Tibial nerve (tissue), 4 donors: ENCODE measurements at regions not wholly inside any gene's neighbourhood (a gene's known extent, or its start where the extent isn't known, plus 50 kb on each side); places are given as distances from the start of the nearest gene placed in this dataset.
"Not testable (repeated sequence)": the region's sequence is repeated elsewhere in the genome, so short reads cannot be mapped to it uniquely, and the experiment has no call there.

ENCODE experiments used
- DNase-seq, 2 donors: peaks; one replicate each; pipeline ENCODE4 v3.0.0-alpha.2; 2019; ENCODE audit warnings: low spot score in 2 of 2
- H3K27ac ChIP-seq, 4 donors: fragments of 200-600 bp; sonication (generic) in 3 of 4; one replicate each; pipeline ENCODE4 v1.5.1; 2017 to 2019; ENCODE audit warnings: mild to moderate bottlenecking in 1 of 4
- H3K27me3 ChIP-seq, 2 donors: fragments of 200-600 bp; sonication (generic) in 1 of 2; one replicate each; pipeline versions ENCODE4 v1.5.1 to v1.6.0; 2017 to 2019
- H3K36me3 ChIP-seq, 3 donors: fragments of 200-600 bp; sonication (generic); one replicate each; pipeline ENCODE4 v1.5.1; 2018 to 2019
- H3K4me1 ChIP-seq, 4 donors: fragments of 200-600 bp; sonication (generic) in 3 of 4; one replicate each; pipeline ENCODE4 v1.5.1; 2017 to 2019
- H3K4me3 ChIP-seq, 4 donors: fragments of 200-600 bp; sonication (generic) in 3 of 4; one replicate each; pipeline ENCODE4 v1.5.1; 2017 to 2019; ENCODE audit warnings: mild to moderate bottlenecking in 1 of 4, moderate library complexity in 1 of 4
- H3K9me3 ChIP-seq, 4 donors: fragments of 200-600 bp; sonication (generic) in 3 of 4; one replicate each; pipeline ENCODE4 v1.5.1; 2017 to 2019
- CTCF ChIP-seq, 5 experiments: fragments of 200-600 bp in 3 of 5; fragments of 450-650 bp in 2 of 5; sonication (generic) in 3 of 5; IDR thresholded peaks; one replicate each; pipeline ENCODE4 v1.5.1; 2016 to 2019; ENCODE audit warnings: antibody characterized with exemption in 5 of 5, mild to moderate bottlenecking in 3 of 5, moderate library complexity in 2 of 5
- EP300 ChIP-seq, 2 donors: sonication (generic); formaldehyde crosslinking; IDR thresholded peaks; one replicate each; pipeline ENCODE4 v1.6.1; 2017; ENCODE audit warnings: antibody characterized with exemption in 2 of 2, mild to moderate bottlenecking in 1 of 2
- POLR2A ChIP-seq, 2 donors: fragments of 450-650 bp; IDR thresholded peaks; one replicate each; pipeline ENCODE4 v1.6.1; 2017; ENCODE audit warnings: antibody characterized with exemption in 2 of 2, mild to moderate bottlenecking in 2 of 2, moderate library complexity in 2 of 2
- WGBS, 2 donors: methylation state at CpG; one replicate each; pipeline ENCODE4 v1.1.5; 2018; 5-methylcytosine and 5-hydroxymethylcytosine counted together

DNA sequence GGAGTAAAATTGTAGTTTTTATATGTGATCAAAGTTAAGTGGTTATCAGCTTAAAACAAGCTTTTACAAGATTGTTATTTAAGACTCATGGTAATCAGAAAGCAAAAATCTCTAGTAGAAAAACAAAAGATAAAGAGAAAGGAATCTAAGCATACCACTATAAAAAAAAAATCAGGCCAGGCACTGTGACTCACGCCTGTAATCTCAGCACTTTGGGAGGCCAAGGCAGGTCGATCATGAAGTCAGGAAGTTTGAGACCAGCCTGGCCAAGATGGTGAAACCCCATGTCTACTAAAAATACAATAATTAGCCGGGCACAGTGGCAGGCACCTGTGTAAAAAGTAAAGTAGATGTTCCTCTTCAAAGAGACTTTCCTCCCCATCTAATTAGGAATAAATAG lies 265.9 kb upstream of the NRP1 start:
- Histone ChIP-seq H3K4me1 (no peaks in the 10 kb centered on the region), H3K36me3 (no peaks in the 10 kb centered on the region), H3K27me3 (no peaks in the 10 kb centered on the region), H3K27ac (no peak overlapping the region), H3K4me3 (no peak overlapping the region), H3K9me3 (peaks cover 0 to 10% (median 0%) of the 10 kb centered on the region in 4 donors)
- WGBS, 2 donors: 77 to 88% methylated on average over 3 of the region's 3 CpGs
- TF ChIP-seq EP300 (IDR thresholded peaks at IDR 0.05) (no peak), POLR2A (IDR thresholded peaks at IDR 0.05) (no peak), CTCF (IDR thresholded peaks at IDR 0.05) (no peak)
- no peak for DNase-seq

- TF ChIP-seq CTCF (IDR thresholded peaks at IDR 0.05) (no peak), EP300 (IDR thresholded peaks at IDR 0.05) (no peak), POLR2A (IDR thresholded peaks at IDR 0.05) (no peak)
- DNase-seq: no peak
- Histone ChIP-seq H3K27ac (no peak overlapping the region), H3K36me3 (no peaks in the 10 kb centered on the region), H3K9me3 (peaks cover 0 to 10% (median 0%) of the 10 kb centered on the region in 4 donors), H3K4me1 (peaks cover 0 to 6% (median 0%) of the 10 kb centered on the region in 4 donors), H3K4me3 (no peak overlapping the region), H3K27me3 (no peaks in the 10 kb centered on the region)
- WGBS, 2 donors: 53 to 55% methylated on average over 6 of the region's 6 CpGs
Observed at GRCh38 chr10:33596422-33596821, 262.0 kb upstream of the NRP1 start.

GRCh38 chr10:33594475-33594874 lies 260.0 kb upstream of the NRP1 start:
- TF ChIP-seq POLR2A (IDR thresholded peaks at IDR 0.05) (no peak), EP300 (IDR thresholded peaks at IDR 0.05) (no peak), CTCF (IDR thresholded peaks at IDR 0.05) (no peak)
- Histone ChIP-seq H3K27me3 (no peaks in the 10 kb centered on the region), H3K27ac (no peak overlapping the region), H3K4me3 (no peak overlapping the region), H3K36me3 (no peaks in the 10 kb centered on the region), H3K4me1 (peaks cover 0 to 6% (median 0%) of the 10 kb centered on the region in 4 donors), H3K9me3 (peaks cover 0 to 6% (median 0%) of the 10 kb centered on the region in 4 donors)
- DNase-seq: no peak
- WGBS, 2 donors: 69 to 81% methylated on average over 8 of the region's 8 CpGs

- no peaks in the 10 kb centered on the region for H3K27me3 ChIP-seq
- no peaks in the 10 kb centered on the region for H3K36me3 ChIP-seq
- H3K27ac ChIP-seq: no peak overlapping the region
- no peak overlapping the region for H3K4me3 ChIP-seq
- peaks cover 0 to 12% (median 0%) of the 10 kb centered on the region in 4 donors for H3K9me3 ChIP-seq
- 85 to 97% methylated on average over 5 of the region's 5 CpGs for WGBS, 2 donors
- H3K4me1 ChIP-seq: peaks cover 0 to 6% (median 0%) of the 10 kb centered on the region in 4 donors
- no peak for DNase-seq
- no peak for TF ChIP-seq POLR2A (IDR thresholded peaks at IDR 0.05)
Observed at GRCh38 chr10:33588974-33589600, 254.6 kb upstream of the NRP1 start.

GRCh38 chr10:33584596-33584995 lies 250.1 kb upstream of the NRP1 start:
- DNase-seq, H3K27ac ChIP-seq, H3K36me3 ChIP-seq, H3K27me3 ChIP-seq, H3K4me1 ChIP-seq, H3K4me3 ChIP-seq: not testable (repeated sequence)
- H3K9me3 ChIP-seq: peaks cover 0 to 12% (median 0%) of the 10 kb centered on the region in 4 donors
- WGBS, 2 donors: 64 to 80% methylated on average over 3 of the region's 3 CpGs

DNA sequence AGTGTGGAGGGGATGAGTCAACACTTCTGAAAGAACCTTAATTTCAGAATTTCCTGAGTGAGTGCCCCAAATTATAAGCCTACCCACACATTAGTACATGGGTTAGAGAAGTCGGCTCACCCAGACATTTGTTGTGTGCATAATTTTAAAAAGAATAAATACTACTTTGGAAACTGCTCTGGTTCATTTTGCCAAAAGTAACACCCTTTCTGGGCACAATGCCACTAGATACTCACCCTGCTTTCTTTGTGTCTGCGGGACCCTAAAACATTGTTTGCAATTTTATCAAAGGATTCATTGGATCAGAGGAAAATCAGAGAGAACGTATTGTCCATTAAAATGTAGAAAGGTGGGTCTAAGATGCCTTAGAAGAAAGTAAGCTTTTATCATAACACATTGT lies 245.5 kb upstream of the NRP1 start:
- Histone ChIP-seq H3K4me1 (no peaks in the 10 kb centered on the region), H3K36me3 (no peaks in the 10 kb centered on the region), H3K4me3 (no peak overlapping the region), H3K27me3 (no peaks in the 10 kb centered on the region), H3K27ac (no peak overlapping the region), H3K9me3 (no peaks in the 10 kb centered on the region)
- TF ChIP-seq EP300 (IDR thresholded peaks at IDR 0.05) (no peak), CTCF (IDR thresholded peaks at IDR 0.05) (no peak), POLR2A (IDR thresholded peaks at IDR 0.05) (no peak)
- DNase-seq: no peak
- WGBS, 2 donors: 38 to 46% methylated on average over 3 of the region's 3 CpGs
